Urinary bladder (tissue), 3 donors: ENCODE measurements at regions not wholly inside any gene's neighbourhood (a gene's known extent, or its start where the extent isn't known, plus 50 kb on each side); places are given as distances from the start of the nearest gene placed in this dataset.
"Not testable (repeated sequence)": the region's sequence is repeated elsewhere in the genome, so short reads cannot be mapped to it uniquely, and the experiment has no call there.

Experiments used
- DNase-seq: peaks from one replicate; pipeline ENCODE4 v3.0.0-alpha.2; 2015; ENCODE audit errors: extremely low spot score
- H3K27ac ChIP-seq: one replicate; pipeline ENCODE4 v1.5.1; 2013; ENCODE audit warnings: low read depth, mild to moderate bottlenecking, moderate library complexity
- H3K36me3 ChIP-seq: one replicate; pipeline ENCODE4 v1.6.1; 2013; ENCODE audit warnings: mild to moderate bottlenecking, moderate library complexity; ENCODE audit not compliant: insufficient read depth
- H3K4me1 ChIP-seq: one replicate; pipeline ENCODE4 v1.6.1; 2013; ENCODE audit warnings: mild to moderate bottlenecking, moderate library complexity; ENCODE audit not compliant: insufficient read depth
- H3K4me3 ChIP-seq: one replicate; pipeline ENCODE4 v1.5.1; 2013; ENCODE audit warnings: low read depth, low read length
- WGBS: extraction: QIAGEN DNeasy Blood & Tissue Kit; methylation state at CpG from one replicate; pipeline ENCODE4 v1.1.7; 2013; 5-methylcytosine and 5-hydroxymethylcytosine counted together
- donor health status: healthy with polysubstance abuse.
- donor health status: healthy.

DNA sequence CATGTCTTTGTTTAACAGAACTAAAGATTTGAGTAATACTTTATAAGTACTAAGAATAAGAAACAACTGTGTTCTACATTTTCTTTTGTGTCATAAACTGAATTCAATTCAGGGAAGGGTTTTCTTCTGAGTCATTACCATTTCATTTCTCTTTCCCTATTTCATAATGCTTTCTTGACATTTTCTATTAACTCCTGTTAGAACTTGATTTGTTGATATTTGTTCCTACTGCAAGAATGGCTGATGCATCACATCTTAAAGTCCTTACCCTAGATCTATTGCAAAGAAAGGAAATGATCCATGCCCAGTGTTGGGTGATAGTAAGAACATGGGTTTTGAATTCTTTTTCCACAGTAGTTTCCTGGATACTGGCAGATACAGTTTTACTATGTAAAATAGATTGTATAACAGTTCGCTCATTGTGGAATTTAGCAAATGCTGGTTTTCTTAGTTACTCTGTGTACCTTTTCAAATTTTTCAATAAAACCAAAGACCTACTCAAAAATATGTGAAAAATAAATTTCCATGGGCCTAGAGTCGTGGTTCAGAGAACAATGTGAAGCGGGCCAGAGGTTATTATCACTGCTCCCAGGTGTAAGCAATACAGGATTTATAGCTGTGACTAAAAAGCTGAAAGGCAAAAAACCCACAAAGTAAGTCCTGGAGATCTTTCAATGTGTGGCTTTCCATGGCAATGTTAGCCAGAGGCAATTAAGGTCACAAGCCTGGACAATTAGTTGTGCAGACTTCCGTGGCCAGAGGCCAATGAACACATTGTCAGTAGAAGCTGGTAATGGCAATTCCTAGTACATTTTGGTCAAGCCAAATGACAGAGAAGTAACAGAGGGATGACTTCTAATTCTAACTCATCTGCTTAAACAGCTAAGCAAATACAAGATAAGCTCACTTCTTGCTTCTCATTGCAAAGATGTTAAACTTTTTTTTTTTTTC, 127.3 kb upstream of the FAT4 start:
- no peak for DNase-seq
- WGBS, result 90% methylated on average over 4 of the region's 4 CpGs

DNA sequence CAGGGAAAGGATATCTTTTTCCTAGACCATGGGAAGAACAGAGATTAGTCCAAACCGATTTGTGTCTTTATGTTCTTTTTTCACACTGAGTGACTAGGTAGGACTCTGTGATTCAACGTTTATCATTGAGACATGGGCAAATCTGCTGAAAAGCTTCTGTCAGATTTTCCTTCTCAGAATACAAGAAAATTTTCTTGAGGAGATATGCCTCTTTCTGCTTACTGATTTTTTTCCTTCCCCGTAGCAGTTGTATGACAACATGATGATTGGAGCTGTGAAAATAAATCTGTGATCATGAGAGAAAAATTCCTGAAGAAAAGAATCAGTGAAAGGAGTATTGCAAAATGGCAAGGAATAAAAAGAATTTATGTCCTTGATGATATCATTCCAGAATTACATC, 130.6 kb upstream of the FAT4 start:
- 90% methylated on average over 3 of the region's 3 CpGs for WGBS
- Histone ChIP-seq H3K27ac (no peak overlapping the region), H3K36me3 (no peaks in the 10 kb centered on the region), H3K4me3 (no peak overlapping the region), H3K4me1 (no peaks in the 10 kb centered on the region)
- no peak for DNase-seq

More for the DNA sequence above, 127.3 kb upstream of the FAT4 start:
- H3K4me1 ChIP-seq, result no peaks in the 10 kb centered on the region
- H3K36me3 ChIP-seq, result no peaks in the 10 kb centered on the region
- H3K4me3 ChIP-seq, result no peak overlapping the region
- no peak overlapping the region for H3K27ac ChIP-seq

DNA sequence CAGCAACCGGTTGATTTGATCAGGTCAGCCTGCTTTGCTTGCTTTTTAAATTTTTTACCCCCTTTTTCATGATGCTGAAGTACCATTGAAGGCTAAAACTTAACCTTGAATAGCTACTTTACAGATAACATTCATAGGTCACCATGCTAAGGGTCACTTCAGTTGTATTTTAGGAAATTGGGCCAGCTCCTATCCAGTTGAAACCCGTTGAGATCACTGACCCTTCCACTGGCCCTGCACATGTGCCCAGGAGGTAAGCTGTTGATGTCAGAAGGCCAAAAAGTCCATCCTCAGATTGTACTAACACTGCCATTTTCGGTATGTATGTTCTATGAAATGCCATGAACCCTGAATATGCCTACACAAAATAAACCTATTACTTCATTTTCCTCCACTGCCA, 133.0 kb upstream of the FAT4 start:
- DNase-seq, result no peak
- 96% methylated on average over 3 of the region's 3 CpGs for WGBS
- Histone ChIP-seq H3K27ac (no peak overlapping the region), H3K4me3 (no peak overlapping the region), H3K36me3 (no peaks in the 10 kb centered on the region), H3K4me1 (no peaks in the 10 kb centered on the region)

DNA sequence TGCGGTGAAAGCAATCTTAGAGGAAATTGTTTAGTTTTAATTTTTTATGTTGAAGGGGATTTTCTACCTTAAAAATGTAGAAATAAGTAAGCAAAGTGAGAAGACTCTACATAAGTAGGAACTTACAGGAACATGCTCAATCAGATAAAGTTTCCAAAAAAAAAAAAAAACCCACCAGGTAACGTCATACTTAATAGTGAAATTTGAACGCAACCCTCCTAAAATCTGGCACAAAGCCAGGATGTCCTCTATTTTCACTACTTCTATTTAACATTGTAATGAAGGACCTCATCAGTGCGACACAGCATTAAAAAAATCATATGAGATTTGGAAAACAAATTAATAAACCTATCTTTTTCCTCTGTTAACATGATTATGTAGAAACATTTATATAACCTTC, 135.0 kb upstream of the FAT4 start:
- Histone ChIP-seq H3K27ac (no peak overlapping the region), H3K4me1 (no peaks in the 10 kb centered on the region), H3K36me3 (no peaks in the 10 kb centered on the region), H3K4me3 (no peak overlapping the region)
- 93% methylated on average over 4 of the region's 4 CpGs for WGBS
- no peak for DNase-seq

DNA sequence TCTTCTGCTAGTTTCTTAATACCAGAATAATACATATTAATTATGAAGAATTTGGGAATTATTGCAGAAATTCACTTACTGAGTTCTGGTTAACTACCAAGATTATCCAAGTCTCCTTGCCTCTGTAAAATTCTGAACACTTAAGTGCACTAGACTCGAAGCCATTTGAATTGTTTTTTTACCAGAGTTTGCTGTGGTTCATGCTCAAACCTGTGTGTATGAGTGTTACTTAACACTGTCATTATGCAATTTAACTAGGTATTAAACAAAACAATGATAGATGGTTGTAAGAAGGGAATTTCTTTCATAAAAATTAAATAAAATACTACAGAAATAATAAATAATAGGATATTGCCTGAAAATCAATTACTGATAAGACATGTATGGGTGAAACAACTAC, 145.6 kb upstream of the FAT4 start:
- Histone ChIP-seq H3K36me3 (no peaks in the 10 kb centered on the region), H3K4me3 (no peak overlapping the region), H3K4me1 (no peaks in the 10 kb centered on the region), H3K27ac (no peak overlapping the region)
- DNase-seq, result no peak
- WGBS, result 87% methylated on average over 1 of the region's 1 CpG

DNA sequence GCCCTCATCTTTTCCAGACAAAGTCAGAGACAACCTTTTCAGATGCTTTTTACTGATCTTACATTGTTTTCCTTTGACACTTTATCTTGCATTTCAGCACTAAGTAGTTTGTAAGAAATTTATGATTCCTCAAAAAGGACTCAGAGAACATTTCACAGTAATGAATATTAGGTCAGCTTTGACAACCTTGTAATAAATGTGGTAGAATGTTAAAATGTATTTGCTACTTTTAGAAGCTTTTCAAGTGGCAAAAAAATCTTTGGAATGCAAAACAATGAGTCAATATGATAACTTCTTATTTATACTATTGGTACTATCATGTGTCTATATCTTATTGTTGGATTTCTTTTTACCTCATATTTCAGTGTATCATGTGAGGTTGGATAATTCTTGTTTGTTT, 146.2 kb upstream of the FAT4 start:
- DNase-seq, result no peak
- H3K36me3 ChIP-seq, result no peaks in the 10 kb centered on the region
- H3K4me3 ChIP-seq, result no peak overlapping the region
- H3K27ac ChIP-seq, result no peak overlapping the region
- no peaks in the 10 kb centered on the region for H3K4me1 ChIP-seq

DNA sequence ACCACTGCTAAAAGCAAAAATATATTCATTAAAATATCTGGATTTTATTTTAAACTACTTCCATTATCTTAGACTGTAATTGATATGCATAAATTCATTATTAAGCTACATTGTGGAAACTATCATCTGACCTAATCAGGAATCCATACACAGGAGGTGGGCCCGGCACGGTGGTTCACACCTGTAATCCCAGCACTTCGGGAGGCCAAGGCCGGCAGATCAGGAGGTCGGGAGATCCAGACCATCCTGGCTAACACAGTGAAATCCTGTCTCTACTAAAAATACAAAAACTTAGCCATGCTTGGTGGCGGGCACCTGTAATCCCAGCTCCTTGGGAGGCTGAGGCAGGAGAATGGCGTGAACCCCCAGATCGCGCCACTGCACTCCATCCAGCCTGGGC, 148.7 kb upstream of the FAT4 start:
- not testable (repeated sequence) for DNase-seq, H3K36me3 ChIP-seq, H3K4me1 ChIP-seq, H3K27ac ChIP-seq, H3K4me3 ChIP-seq
- WGBS, result 98% methylated on average over 9 of the region's 9 CpGs

DNA sequence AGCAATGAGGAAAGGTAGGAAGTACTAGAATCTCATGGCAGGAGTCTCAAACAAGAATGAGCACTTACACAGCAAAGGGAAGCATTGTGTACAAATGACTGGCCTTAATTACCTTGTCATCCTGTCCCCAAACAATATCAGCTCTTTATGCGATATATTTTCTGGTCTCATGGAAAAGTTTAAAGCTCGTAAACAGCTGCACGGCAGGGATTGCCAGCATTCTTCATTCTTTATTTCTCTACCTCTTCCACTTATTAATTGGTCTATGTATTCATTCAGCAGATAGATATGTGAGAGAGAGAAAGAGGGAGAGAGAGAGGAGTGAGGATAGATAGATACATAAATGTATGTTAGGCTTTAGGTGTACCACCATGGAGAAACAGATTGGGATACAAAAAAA, 155.8 kb upstream of the FAT4 start:
- H3K4me1 ChIP-seq, result no peaks in the 10 kb centered on the region
- WGBS, result 66% methylated on average over 3 of the region's 3 CpGs
- H3K4me3 ChIP-seq, result no peak overlapping the region
- H3K27ac ChIP-seq, result no peak overlapping the region
- DNase-seq, result no peak
- no peaks in the 10 kb centered on the region for H3K36me3 ChIP-seq

DNA sequence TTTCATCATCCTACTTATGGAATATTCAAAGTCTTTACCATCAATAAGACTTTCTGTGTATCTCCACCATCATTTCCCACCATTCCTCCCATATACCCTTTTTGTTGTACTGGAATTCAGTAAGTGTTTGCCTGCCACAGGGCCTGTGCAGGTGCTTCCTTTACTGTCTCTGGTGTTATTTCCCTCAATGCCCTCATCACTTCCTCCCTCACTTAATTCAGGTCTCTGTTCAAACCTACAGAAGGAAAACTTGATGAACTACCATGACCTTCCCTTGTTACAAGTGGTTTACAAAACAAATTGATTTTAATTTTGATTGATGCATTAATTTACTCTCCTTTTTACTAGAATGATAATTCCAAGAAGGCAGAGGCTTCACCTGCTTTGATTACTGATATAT, 159.5 kb upstream of the FAT4 start:
- Histone ChIP-seq H3K36me3 (no peaks in the 10 kb centered on the region), H3K27ac (no peak overlapping the region), H3K4me1 (no peaks in the 10 kb centered on the region), H3K4me3 (no peak overlapping the region)
- no peak for DNase-seq

DNA sequence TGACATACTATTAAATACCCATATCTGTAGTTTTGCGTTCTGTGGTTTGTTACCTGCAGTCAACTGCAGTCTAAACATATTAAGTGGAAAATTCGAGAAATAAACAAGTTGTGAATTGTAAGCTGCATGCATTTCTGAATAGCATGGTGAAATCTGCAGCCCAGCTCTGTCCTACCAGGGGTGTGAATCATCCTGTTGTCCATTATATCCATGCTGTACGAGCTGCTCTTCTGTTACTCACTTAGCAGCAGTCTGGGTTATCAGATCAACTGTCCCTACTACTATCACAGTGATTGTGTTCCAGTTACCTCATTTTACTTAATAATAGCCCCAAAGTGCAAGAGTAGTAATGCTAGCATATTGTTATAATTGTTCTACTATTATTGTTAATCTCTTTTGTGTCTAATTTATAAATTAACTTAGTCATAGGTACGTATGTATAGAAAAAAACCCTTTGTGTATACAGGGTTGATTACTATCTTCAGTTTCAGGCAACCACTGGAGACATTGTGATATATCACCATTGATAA, 173.7 kb upstream of the FAT4 start:
- H3K36me3 ChIP-seq, result no peaks in the 10 kb centered on the region
- WGBS, result 63% methylated on average over 4 of the region's 4 CpGs
- no peak for DNase-seq
- no peaks in the 10 kb centered on the region for H3K4me1 ChIP-seq
- H3K4me3 ChIP-seq, result no peak overlapping the region
- H3K27ac ChIP-seq, result no peak overlapping the region

DNA sequence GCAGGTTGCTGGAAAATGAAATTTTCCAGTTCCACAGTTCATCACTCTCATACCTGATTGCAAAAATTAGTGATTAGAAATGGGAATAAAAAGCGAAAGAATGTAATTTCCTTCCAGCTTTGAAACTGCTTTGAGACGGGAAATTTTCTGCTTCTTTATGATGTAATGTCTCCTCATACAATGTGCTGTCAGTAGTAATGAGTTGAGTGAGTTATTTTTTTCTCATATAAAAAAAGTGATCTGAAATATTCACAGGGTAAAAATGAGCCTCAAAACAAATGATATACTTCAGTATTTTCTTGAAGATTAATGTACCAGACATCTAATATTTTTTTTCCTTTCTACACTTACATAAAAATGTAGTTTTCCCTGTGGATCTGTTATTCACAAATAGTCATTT, 179.1 kb upstream of the FAT4 start:
- Histone ChIP-seq H3K4me1 (no peaks in the 10 kb centered on the region), H3K36me3 (no peaks in the 10 kb centered on the region), H3K4me3 (no peak overlapping the region), H3K27ac (no peak overlapping the region)
- no peak for DNase-seq
- WGBS, result 67% methylated on average over 2 of the region's 2 CpGs

DNA sequence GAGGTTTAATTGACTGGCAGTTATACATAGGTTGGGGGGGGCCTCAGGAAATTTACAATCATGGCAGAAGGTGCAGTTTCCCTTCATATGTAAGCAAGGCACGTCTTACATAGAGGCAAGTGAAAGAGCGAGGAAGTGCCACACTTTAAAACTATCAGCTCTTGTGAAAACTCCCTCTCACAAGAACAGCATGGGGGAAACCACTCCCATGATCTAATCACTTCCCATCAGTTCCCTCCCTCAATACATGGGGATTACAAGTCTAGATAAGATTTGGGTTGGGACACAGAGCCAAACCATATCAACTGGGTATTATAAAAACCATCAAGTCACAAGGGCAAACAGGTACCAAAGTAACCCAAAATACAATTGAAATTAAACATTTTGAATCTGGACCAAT, 182.0 kb upstream of the FAT4 start:
- 89% methylated on average over 2 of the region's 2 CpGs for WGBS
- Histone ChIP-seq H3K4me1 (no peaks in the 10 kb centered on the region), H3K27ac (no peak overlapping the region), H3K36me3 (no peaks in the 10 kb centered on the region), H3K4me3 (no peak overlapping the region)
- no peak for DNase-seq

DNA sequence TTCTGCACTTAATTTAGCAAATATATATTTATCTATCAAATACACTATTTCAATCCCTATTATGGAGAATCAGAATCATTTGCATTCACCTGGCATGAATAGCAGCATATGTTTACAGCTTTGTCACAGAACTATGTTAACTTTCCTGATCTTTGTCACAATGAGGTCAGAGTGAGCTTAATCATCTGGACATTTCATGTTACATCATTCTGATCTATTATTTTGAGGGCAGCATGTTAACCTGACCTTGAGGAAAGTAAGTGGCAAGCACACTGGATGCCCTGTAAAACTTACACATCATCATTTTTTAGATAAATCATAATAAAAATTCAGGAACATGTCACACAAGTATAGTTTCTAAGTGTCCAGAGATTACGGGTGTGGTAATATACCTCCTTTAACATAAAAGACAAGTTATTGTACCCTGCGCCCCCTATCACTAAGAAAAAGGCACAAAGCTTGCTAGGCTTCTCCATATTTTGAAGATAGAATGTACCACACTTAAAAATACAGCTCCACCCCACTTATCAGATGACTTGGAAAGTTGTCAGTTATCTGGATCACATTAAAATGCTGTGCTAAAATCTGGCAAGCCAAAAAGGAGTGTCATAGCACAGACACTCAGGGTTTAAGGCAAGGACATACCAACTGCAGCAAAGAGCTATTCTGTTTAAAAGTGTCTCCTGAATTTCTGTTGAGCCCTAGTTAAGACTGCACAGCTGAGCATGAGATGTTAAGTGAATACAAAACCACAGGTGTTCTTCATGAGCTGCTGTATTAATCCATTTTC, 182.7 kb upstream of the FAT4 start:
- DNase-seq, result no peak
- no peak overlapping the region for H3K4me3 ChIP-seq
- no peaks in the 10 kb centered on the region for H3K36me3 ChIP-seq
- 88% methylated on average over 2 of the region's 2 CpGs for WGBS
- H3K27ac ChIP-seq, result no peak overlapping the region
- H3K4me1 ChIP-seq, result no peaks in the 10 kb centered on the region

DNA sequence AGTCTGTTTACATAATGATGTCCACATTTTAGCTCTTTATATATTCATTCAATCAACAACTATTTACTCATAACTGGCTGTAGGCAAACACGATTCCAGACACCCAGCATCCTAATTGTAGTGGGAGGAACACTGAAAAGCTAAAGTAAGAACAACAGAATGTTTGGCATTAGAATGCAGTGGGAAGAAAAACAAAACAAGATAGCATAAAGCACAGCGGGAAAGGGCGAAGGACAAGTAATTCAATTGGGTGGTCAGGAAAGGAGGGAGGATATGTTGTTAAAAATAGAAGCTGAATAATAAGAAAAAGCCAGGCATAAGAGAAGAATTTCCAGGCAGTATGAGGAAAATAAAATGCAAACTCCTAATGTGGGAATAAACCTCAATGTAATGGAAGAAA, 189.5 kb upstream of the FAT4 start:
- 40% methylated on average over 3 of the region's 3 CpGs for WGBS

More for the DNA sequence above, 189.5 kb upstream of the FAT4 start:
- DNase-seq, result no peak
- H3K4me1 ChIP-seq, result no peaks in the 10 kb centered on the region
- H3K36me3 ChIP-seq, result no peaks in the 10 kb centered on the region
- no peak overlapping the region for H3K27ac ChIP-seq
- no peak overlapping the region for H3K4me3 ChIP-seq
